ENCODE measurements at regions not wholly inside any gene's neighbourhood (a gene's known extent, or its start where the extent isn't known, plus 50 kb on each side); places are given as distances from the start of the nearest gene placed in this dataset.

- in situ Hi-C loops (cut with HindIII; ENCODE audit: low sequenced_read_pairs), result no loop called here
- DNase-seq (ENCODE audit: low read depth, low spot score), result no peak
- TF ChIP-seq CTCF (IDR thresholded peaks at IDR 0.05; ENCODE audit: low read depth, low read length), result no peak
- no peak overlapping the region for H3K4me3 ChIP-seq (ENCODE audit: low read depth, low read length)
These were observed 340.0 kb downstream of the SPRY2 start for GRCh38 chr13:80000684-80001509.

- in situ Hi-C loops (cut with HindIII; ENCODE audit: low sequenced_read_pairs), result no loop called here
These were observed 341.3 kb downstream of the SPRY2 start for GRCh38 chr13:79999601-80000000.

GRCh38 chr13:79998381-79998880 lies 342.5 kb downstream of the SPRY2 start:
- in situ Hi-C loops (cut with HindIII; ENCODE audit: low sequenced_read_pairs), result no loop called here
- DNase-seq (ENCODE audit: low read depth, low spot score), result no peak
- H3K4me3 ChIP-seq (ENCODE audit: low read depth, low read length), result no peak overlapping the region
- TF ChIP-seq CTCF (IDR thresholded peaks at IDR 0.05; ENCODE audit: low read depth, low read length), result no peak

More at GRCh38 chr13:79999601-80000000, 341.3 kb downstream of the SPRY2 start:
- no peak overlapping the region for H3K4me3 ChIP-seq (ENCODE audit: low read depth, low read length)
- TF ChIP-seq CTCF (IDR thresholded peaks at IDR 0.05; ENCODE audit: low read depth, low read length), result no peak
- no peak for DNase-seq (ENCODE audit: low read depth, low spot score)

- in situ Hi-C loops (cut with HindIII; ENCODE audit: low sequenced_read_pairs), result no loop called here
- no peak for DNase-seq (ENCODE audit: low read depth, low spot score)
- TF ChIP-seq CTCF (IDR thresholded peaks at IDR 0.05; ENCODE audit: low read depth, low read length), result no peak
- H3K4me3 ChIP-seq (ENCODE audit: low read depth, low read length), result no peak overlapping the region
These were observed 343.7 kb downstream of the SPRY2 start for GRCh38 chr13:79997244-79997643.

GRCh38 chr13:79995334-79995733 lies 345.6 kb downstream of the SPRY2 start:
- no peak for TF ChIP-seq CTCF (IDR thresholded peaks at IDR 0.05; ENCODE audit: low read depth, low read length)
- DNase-seq (ENCODE audit: low read depth, low spot score), result peak; percentile 85
- no peak overlapping the region for H3K4me3 ChIP-seq (ENCODE audit: low read depth, low read length)
- in situ Hi-C loops (cut with HindIII; ENCODE audit: low sequenced_read_pairs), result no loop called here

- in situ Hi-C loops (cut with HindIII; ENCODE audit: low sequenced_read_pairs), result no loop called here
- DNase-seq (ENCODE audit: low read depth, low spot score), result no peak
- H3K4me3 ChIP-seq (ENCODE audit: low read depth, low read length), result no peak overlapping the region
- TF ChIP-seq CTCF (IDR thresholded peaks at IDR 0.05; ENCODE audit: low read depth, low read length), result no peak
These were observed 348.8 kb downstream of the SPRY2 start for GRCh38 chr13:79992111-79992510.

Measured in astrocyte of the spinal cord (primary cell).